Activated CD4-positive, alpha-beta T cell treated with anti-CD3 and anti-CD28 coated beads, Interleukin-2, amount 50 U/mL, for 1 hour (primary cell): ENCODE measurements at regions not wholly inside any gene's neighbourhood (a gene's known extent, or its start where the extent isn't known, plus 50 kb on each side); places are given as distances from the start of the nearest gene placed in this dataset.
"Not testable (repeated sequence)": the region's sequence is repeated elsewhere in the genome, so short reads cannot be mapped to it uniquely, and the experiment has no call there.

Experiments used
- DNase-seq: peaks from one replicate; pipeline ENCODE4 v3.0.0-alpha.2; 2020

DNA sequence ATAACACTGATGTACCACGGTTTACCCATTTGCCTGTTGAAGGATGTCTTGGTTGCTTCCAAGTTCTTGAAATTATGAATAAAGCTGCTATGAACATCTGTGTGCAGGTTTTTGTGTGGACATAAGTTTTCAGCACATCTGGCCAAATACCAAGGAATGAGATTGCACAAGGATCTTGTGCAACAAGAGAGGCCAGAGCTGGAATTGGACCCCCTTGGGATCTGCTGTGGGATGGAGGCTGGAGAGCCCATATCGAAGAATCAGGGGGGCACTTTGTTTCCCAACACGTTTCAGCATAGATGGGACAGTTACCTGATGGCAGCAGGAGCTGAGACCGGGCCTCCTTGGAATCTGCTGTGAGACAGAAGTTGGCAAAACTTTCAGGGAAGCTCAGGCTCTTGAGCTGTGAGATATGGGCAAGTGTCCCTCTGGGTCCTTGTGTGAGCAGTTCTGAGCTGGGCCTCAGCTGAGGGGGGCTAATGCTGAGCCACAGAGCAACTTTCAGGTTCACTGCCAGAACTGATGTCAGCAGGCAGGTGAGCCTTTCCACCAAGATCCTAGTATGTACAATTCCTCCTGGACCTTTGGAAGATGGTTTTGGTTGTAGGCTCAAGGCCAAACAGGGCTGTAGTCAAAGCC lies 115.2 kb upstream of the RAB18 start:
- DNase-seq = no peak

DNA sequence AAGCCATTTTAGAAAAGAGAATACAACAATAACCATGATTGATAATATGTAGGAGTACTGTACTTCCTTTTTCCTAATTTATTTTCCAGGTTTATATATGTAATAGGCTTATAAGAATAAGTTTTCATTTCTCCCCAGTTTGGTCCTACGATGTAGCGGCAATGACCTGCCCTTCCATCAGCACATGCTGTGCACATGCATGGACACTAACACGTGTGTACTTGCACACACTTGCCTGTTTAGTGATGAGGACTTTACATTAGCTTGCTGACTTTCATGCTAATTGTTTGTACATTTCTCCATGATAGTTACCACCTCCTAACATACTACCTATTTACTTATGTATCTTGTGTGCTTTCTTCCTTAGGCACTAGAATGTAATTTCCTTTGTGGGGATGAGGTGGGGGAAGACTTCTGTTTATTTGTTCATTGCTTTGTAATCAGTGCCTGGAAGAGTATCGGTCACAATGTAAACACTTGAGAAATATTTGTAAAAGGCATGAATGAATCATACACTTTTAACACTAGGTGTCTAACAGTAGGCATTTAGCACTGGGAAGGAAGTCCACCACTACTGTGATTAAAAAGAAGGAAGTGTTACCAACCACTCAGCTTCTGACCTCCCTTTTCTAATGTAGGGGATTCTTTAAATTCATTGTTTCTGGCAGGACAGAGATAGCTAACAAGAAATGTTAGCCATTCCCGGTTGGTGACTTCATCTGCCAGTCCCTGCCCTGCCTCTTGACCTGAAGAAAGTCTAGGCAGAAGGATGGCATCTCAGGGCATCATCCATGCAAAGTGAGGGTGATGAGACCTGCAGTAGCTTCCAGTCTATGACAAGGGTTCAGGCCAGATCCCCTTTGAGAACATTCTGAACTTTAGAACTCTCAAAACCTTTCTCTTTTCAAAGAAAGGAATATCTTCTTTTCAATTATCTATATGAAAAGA lies 120.2 kb upstream of the RAB18 start:
- DNase-seq = no peak

DNA sequence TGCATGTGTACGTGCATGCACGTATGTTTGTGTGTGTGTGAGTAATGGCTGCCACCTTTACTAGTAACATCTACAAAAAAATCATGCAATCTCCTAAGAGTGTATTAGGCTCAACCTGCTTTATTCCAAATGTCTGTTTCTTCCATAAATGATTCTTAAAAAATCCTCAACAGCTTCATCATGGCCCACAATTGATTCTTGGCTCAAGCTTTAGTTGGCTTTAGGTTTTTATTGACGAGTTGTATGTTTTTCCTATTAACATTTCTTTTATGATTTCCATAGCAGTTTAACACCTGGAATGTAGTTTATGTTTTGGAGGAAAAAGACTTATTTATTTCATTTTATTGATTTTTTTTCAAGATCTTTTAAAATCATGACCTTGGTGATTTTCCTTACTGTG lies 121.9 kb upstream of the RAB18 start:
- DNase-seq = no peak

DNA sequence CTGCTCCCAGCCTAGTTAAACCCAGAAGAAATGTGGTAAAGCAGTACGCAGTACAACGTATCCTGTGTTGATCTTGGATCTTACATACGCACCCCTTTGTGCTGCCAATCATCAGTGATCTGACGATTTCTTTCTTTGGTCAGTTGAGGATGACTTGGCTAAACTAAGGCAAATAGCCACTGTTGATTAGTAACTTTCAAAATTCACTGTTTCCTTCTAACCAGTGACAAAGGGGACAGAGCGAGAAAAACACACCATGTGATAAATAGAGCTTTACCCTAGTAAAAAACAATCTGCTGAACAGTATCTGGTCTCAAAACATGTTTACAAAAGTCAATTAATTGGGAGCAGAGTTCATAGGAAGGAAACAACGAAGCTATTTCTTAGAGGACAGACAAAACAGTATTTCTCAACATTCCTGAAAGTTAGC lies 123.2 kb upstream of the RAB18 start:
- DNase-seq = no peak

DNA sequence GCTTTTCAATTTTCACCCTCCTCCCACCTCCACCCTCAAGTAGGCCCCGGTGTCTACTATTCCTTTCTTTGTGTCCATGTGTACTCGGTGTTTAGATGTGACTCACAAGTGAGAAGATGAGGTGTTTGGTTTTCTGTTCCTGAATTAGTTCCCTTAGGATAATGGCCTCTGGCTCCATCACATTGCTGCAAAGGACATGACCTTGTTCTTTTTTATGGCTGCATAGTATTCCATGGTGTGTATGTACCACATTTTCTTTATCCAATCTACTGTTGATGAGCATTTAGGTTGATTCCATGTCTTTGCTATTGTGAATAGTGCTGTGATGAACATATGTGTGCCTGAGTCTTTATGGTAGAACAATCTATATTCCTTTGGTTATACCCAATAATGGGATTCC lies 125.1 kb upstream of the RAB18 start:
- DNase-seq = not testable (repeated sequence)

DNA sequence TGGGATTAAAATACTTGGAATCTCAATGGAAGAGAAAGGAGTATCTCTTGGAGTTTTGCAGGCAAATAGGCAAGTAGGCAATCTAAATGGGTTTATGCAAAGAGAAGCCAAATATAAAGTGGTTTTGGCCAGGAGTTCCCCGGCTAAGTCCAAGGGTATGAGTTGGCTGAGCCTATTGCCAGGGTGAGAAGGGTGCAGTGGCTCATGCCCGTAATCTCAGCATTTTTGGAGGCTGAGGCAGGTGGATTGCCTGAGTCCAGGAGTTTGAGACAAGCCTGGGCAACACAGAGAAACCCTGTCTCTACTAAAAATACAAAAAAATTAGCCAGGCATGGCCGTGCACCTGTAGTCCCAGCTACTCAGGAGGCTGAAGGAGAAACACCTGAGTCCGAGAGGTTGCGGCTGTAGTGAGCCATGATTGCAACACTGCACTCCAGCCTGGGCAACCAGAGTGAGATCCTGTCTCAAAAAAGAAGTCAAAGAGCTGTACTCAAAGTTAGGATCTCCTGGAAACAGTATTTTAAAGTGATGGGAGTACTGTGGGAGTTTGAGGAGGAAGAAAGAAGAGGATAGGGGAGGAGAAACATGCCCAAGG lies 130.4 kb upstream of the RAB18 start:
- no peak for DNase-seq

DNA sequence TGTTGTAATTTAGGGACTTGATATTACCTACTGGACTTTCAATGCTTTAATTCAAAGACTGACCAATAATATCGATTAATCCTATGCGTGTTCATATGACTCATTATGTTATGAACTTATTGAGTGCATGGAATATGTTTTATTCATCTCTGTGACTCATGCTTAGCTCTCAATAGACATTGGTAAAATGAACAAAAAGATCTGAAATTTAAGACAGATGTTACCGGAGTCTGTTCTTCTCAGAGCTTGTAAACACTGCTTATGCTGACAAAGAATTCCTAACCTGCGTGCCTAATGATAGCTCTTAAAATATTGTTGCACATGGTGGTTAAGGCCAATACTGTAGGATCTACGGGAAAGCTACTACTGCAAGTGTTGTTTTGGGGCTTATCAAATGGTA lies 131.5 kb upstream of the ACBD5 start:
- DNase-seq = no peak

DNA sequence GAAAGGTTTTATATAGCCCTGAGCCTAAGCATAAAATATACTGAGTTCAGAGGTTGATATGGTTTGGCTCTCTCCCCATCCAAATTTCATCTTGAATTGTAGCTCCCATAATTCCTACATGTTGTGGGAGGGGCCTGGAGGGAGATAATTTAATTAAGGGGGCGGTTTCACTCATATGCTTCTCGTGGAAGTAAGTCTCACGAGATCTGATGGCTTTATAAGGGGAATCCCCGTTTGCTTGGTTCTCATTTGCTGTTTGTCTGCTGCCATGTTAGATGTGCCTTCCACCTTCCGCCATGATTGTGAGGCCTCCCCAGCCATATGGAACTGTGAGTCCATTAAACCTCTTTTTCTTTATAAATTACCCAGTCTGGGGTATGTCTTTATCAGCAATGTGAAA lies 130.8 kb upstream of the ACBD5 start:
- DNase-seq = not testable (repeated sequence)

DNA sequence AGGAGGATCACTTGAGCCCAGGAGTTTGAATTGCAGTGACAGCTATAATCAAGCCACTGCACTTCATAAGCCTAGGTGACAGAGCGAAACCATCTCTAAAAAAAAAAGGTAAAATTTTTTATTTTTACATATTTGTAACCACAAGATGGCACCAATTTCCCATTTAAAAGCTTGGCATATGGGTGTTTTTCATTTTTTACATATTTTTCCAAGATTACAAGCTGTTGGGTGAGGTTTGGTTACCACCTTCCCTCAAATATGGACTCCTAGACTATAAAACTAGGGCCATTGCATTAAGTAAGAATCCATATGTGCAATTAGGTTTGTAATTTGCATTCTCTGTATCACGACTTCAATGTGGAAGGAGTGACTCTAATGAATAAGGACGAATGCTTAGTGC lies 129.3 kb upstream of the ACBD5 start:
- no peak for DNase-seq

DNA sequence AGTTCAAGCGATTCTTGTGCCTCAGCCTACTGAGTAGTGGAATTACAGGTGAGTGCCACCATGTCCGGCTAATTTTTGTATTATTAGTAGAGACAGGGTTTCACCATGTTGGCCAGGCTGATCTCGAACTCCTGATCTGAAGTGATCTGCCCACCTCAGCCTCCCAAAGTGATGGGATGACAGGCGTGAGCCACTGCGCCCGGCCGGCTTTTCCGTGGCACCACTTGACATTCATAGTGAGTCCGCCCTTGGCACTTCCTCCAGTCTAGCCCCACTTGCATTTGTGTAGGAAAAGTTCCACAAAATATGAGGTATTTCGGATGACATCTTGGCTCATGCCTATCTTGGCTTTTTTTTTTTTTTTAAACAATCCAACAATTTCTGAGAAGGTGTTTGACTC lies 128.1 kb upstream of the ACBD5 start:
- DNase-seq = no peak

DNA sequence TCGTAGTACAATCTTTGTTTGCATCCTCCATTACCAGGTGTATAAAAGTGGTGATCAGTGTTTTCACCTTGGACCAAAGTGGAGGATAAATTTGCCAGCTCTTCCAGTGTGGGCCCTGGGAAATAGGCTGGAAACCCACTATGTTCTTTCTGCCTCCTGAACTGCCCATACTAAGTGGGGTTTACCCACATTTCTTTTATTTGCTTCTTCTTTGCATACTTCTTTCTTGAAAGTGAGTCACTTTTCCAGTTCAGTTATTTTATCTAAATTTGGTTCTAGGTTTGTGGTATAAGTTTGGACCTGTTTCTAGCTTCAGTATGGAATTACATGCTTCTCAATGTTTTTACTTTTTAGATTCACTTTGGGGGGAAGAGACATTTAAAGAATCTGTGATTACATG lies 126.2 kb upstream of the ACBD5 start:
- DNase-seq = no peak

DNA sequence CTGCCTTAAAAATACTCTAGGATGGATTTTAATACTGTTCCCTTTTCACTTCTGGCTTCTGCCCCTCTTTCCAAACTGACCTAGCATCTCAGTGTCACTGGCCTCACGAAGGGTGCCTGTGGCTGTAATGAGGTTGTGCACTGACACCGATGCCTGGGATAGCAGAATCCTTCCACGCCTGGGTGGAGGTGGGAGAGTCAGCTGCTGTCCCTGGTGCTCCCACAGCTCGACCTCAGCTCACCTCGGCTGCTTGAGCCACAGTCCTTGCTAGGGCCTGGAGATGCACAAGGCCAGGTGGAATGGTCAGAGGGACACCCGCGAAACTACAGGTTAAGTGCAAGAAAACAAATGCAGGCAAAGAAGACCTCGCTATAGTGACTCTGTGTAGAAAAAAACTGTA lies 123.4 kb upstream of the ACBD5 start:
- no peak for DNase-seq

DNA sequence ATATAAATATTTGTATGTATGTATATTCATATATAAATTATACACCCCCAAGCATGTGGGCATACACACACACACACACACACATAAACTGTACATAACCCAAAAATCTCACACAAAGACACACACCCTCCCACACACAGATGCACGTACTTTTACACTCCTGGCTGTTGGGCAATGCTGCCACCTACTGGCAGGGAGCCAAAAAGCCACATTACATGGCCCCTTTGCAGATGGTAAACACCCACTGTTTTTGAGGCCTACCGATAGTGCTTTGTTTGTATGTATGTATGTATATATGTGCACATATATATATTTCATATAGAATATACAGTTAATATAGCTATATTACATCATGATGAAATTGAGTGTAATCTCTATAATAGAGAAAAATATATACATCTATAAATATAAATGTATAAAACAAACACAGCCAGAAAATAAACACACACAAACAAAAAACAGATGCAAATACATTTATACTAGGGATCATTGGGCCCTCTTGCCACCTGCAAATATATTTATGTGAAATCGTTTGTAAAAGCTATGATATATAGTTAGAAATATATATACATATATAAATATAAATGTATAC lies 120.1 kb upstream of the ACBD5 start:
- DNase-seq = peak; percentile 81

DNA sequence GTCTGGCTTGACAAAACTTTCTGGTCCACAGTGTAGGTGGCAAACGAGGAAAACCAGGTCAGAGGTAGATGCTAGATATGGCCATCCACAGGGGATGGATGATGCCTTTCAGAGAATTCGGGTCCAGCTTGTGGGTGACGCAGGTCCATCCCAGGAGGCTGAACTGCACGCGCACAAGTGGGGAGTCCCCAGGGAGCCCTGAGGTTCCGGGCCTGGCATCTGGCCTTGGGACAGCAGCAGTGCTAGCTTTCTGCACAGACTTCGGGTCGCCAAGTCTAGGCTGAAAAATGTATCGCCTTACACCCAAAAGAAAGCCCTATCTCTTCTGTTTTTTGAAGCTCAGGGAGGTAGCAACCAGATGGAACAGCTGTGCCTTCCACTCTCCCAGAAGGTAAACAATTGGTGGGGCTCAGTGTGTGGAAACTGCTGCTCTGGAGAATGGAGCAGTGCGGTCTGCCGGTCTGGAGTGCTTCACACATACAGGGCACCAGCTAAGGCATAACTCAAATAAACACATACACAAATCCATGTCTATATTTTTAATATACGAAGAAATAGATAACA lies 119.3 kb upstream of the ACBD5 start:
- DNase-seq = no peak

DNA sequence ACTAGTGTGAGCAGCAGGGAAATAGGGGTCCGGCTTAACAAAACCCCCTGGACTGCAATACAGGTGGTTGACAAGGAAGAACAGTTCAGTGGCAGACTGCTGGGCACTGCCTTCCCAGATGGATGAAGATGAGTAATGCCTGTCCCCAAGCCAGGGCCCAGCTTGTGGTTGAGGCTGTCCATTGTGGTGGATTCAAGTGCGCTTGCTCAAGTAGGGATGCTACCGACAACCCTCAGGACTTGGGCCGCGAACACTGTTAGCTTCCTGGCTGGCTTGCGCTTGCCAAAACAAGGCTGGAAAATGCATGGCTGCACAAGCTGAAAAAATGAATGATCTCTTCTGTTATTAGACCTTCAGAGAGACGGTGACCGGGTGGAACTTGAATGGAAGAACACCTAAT lies 116.1 kb upstream of the ACBD5 start:
- no peak for DNase-seq

DNA sequence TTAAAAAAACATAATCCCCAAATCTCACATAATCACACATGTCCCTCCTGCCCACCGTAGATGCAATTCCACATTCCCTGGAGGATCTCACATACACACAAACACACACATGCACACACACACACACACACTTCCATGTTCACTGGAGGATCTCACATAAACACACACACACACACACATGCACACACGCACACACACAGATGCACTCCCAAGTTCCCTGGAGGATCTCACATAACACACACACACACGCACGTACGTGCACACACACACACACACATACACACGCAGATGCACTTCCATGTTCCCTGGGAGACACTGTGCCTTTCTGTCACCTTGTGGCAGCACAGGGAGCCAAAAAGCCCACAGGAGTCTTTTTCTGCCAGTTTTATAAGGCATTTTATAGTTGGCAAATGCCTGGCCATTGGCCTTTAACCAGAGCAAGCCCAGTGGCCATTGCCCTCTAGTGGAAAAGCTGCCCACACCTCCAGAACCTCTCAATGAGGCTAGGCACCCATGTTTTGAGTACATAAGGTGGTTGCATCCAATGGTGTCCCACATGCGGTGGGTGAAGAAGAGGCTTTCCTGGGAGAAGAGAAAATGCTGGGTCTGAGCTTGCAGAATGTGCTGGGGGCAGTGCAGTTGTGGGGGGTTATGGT lies 115.4 kb upstream of the ACBD5 start:
- DNase-seq = no peak

DNA sequence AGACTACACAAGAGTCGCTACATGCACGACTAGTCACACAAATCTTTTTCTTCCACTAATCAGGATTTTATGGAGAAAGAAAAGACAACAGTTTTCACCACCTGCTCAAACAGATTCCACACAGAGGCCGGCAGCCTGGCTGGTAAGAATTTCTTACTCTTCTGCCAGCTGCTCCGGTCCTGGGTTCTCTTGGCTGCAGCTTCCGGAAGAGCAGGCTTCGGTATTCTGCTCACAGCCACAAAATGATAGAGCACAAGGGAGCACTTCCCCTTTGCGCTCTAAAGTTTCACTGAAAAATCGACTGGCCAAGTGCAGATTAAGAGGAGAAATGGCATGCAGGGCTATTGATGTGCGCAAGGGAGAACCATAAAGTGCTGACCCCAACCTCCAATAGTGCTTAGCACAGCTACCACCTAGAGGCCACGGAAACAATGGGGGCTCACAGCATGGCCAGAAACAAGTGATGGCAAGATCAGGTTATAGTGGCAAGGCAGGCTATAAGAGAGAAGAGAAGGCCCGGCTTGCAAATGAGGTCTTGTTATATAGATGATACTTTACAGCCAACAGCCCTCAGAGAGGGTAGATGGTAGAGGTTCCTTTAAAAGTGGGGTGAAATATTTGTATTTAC lies 114.2 kb upstream of the ACBD5 start:
- DNase-seq = not testable (repeated sequence)

DNA sequence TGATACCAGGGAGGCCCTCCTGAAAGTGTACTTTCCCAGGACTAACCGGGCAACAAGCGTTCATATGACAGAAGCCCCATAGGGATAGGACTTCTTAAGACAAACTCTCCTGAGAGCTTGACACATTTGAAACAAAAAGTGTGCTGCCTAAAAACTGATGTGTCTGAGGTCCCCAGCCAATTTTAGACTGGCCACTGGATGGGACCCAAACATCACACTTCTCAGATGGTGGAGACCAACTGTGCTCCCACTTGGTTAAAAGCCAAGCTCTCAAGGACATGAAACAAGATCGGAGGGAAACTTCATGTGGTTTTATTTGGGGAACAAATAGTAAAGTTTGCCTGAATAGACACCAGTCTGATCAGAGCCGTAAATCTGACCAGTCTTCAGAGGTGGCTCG lies 113.5 kb upstream of the ACBD5 start:
- not testable (repeated sequence) for DNase-seq

DNA sequence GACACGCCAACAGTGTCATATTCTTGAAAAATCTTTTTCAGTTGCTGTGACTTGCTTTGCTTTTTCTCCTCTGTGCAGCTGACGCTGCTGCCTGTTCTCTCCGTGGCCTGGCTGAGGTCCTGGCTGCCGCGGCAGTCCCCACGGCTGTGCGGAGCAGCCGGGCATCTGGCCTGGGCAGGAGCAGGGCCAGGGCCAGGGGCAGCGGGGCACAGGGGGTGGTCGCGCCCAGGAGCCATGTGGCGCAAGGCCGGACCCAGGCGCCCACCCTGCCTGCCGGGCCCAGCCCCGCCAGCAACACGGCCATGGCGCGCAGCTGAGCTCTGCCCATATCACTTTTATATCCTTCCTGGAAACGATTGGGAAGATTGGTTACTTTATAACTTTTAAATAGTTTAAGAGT lies 109.4 kb upstream of the ACBD5 start:
- DNase-seq = no peak

DNA sequence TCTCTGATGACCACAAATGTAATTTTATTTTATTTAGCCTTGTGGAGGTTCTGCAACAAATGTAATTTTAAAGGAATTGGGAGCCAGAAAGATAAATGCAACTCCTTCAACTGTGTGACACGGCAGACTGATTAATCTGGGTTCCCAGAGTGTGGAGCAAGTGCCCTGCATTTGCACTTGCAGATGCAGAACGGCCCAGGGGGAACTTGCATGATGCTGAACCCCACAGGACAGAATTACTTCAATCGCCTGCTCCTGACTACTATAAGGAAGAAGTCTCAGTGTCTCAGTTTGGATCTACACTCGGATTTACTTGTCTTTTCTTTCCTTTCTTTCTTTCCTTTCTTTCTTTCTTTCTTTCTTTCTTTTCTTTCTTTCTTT lies 107.2 kb upstream of the ACBD5 start:
- not testable (repeated sequence) for DNase-seq

DNA sequence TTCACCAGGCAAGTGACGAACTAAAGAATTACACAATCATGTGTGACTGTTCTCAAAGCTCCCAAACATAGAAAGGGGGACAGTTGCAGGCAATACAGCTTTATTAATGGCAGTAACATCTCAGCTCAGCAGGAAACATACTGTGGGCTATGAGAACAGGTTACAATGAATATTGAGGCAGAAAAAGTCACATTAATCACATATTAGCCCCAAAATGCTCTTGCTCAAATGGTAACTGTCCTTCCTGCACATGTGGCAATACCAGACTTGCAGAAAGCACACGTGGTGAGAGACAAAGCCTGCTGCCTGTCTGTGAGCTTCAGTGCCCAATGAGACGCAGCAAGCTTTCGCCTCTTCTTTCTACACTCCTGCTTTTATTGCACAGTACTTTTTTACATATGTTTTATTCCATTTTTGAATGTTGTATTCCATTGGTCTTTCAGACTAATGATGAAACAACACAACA lies 104.9 kb upstream of the ACBD5 start:
- no peak for DNase-seq
